HuH-7.5 (cell line): ENCODE measurements at regions not wholly inside any gene's neighbourhood (a gene's known extent, or its start where the extent isn't known, plus 50 kb on each side); places are given as distances from the start of the nearest gene placed in this dataset.
"Not testable (repeated sequence)": the region's sequence is repeated elsewhere in the genome, so short reads cannot be mapped to it uniquely, and the experiment has no call there.

Experiments
- DNase-seq: peaks from one replicate; pipeline ENCODE4 v3.0.0; 2011; ENCODE audit warnings: low spot score

- DNase-seq = no peak
These were observed 87.7 kb downstream of the RTP5 start for GRCh38 chr2:241957276-241957675.

- no peak for DNase-seq
These were observed 89.5 kb downstream of the RTP5 start for GRCh38 chr2:241958818-241959545.

DNA sequence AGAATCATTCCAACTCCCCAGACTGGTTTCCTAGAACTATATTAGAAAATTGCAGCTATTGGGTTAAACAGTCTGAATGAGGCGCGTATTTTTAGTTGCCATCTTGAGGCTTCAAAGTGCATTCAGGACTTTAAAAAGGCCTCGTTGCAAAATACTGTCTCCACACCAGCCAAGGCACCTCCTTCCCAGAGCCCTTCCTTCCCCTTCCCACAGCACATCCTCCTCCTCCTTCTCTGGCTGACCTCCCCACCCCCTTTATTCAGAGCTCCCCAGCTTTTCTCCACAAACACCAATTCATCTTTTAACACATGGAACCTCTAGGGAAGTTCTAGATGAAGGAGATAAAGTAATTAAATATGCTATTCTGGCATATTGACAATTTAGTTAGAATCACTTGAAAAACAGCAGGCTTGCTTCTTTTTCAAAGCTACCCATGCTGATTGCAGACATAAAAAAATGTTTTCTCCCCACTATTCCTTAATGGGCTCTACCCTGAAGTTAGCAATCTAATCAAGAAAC is 90.3 kb downstream of the RTP5 start:
- DNase-seq = no peak

DNA sequence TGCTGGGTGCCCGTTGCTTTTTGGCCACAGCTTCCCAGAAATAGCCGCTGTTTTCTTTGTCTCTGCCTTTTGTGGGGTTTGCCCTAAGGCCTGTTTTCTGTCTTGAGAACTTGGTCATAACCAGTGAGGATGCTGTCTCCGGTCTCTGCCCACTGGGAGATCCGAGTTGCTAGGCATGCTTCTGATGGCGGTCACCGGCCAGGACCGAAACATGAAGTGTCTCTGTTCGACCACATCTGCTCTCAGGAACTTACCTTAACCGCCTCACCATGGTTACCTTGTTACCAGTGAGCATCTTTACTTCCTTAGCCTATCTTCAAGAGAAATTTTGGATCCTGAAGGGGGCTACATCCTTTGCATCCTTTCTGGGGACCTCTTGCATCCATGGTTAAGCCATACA is 91.9 kb downstream of the RTP5 start:
- DNase-seq = no peak

DNA sequence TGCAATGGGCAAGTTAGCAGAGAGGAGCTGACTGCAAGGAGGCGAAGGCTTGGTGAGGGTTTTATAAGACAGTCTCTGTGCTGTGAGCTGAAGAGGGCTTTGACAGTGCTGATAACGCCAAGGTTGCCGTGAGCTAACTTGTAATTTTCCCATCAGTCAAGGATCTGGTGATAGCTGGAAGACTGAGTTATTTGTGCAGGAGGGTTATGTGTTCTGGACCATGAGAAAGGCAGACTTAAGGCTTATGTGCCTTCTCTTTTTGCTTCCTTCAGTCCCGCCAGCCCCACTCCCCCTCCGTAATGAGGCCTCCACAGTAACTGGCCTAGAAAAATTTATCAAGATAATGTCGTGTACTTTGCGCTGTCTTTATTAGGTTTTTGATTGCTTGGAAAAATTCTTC is 94.6 kb downstream of the RTP5 start:
- no peak for DNase-seq

GRCh38 chr2:241965931-241966412 is 96.4 kb downstream of the RTP5 start:
- DNase-seq = no peak

- DNase-seq = no peak
These were observed 97.3 kb downstream of the RTP5 start for GRCh38 chr2:241966647-241967466.

- no peak for DNase-seq
These were observed 98.1 kb downstream of the RTP5 start for GRCh38 chr2:241967467-241968144.

DNA sequence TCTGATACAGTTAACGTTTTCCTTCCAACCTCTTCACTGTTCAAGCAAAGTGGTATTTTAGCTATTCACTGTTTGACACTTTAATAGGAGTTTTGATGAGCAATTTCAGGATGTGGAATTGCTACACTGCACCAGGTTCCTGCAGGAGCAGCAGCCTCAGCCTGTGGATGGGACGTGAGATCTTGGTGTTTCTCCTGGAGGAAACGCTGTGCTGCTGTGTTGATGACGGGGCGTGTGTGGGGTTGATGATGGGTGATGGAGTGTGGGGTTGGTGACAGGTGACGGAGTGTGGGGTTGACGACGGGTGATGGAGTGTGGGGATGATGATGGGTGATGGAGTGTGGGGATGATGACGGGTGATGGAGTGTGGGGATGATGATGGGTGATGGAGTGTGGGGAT is 98.9 kb downstream of the RTP5 start:
- no peak for DNase-seq

GRCh38 chr2:241969182-241969581 is 99.7 kb downstream of the RTP5 start:
- not testable (repeated sequence) for DNase-seq

GRCh38 chr2:241970716-241971115 is 101.2 kb downstream of the RTP5 start:
- DNase-seq = no peak

- no peak for DNase-seq
These were observed 104.6 kb downstream of the RTP5 start for GRCh38 chr2:241974096-241974495.

DNA sequence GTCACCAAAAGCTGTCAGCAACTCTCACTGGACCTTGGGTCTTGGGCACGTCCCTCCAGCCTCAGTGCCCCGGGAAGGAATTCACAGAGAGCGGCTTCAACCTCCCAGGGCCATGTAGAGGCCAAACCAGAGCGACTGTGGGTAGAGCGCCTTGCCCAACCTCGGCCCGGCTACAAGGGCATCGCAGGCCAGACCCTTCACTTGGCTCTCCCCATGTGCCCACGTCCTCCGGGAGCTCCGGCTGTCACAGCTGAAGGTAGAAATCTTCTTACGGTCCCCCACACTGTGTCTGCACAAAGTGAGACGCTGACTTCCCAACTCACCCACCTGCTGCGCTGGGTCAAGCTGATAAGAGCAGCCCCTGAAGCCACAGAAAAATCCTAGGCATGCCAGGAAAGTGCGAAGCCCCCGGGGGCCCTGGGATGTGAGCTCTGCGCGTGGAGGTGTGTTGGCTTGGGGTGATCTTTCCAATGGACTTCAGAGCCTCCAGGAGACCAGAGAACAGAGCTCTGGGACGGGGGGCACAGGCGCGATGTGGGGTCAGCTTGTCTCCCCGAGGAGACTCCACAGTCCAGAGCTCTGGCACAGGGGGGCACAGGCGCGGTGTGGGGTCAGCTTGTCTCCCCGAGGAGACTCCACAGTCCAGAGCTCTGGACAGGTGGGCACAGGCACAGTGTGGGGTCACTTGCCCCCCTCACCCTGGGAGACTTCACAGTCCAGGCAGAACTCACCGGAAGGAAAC is 105.5 kb downstream of the RTP5 start:
- no peak for DNase-seq

- DNase-seq = no peak
These were observed 106.2 kb downstream of the RTP5 start for GRCh38 chr2:241975593-241976284.

DNA sequence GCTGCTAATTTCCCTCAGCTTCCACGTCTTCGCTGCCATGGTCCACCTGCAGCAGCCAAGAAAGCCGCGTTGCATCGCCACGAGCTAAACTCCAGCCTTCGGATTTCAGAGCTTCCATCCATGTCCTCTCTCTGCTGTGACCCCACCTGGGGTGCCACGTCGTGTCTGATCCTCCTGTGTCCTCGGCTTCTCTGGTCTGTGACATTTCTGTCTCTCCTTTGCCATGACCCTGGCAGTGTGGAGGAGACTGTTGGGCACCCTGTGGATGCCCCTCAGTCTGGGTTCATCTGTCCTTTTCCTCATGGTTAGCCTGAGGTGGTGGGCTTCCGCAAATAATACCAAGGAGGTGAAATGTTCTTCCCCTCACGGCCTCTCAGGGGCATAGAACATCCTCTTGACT is 106.8 kb downstream of the RTP5 start:
- no peak for DNase-seq

DNA sequence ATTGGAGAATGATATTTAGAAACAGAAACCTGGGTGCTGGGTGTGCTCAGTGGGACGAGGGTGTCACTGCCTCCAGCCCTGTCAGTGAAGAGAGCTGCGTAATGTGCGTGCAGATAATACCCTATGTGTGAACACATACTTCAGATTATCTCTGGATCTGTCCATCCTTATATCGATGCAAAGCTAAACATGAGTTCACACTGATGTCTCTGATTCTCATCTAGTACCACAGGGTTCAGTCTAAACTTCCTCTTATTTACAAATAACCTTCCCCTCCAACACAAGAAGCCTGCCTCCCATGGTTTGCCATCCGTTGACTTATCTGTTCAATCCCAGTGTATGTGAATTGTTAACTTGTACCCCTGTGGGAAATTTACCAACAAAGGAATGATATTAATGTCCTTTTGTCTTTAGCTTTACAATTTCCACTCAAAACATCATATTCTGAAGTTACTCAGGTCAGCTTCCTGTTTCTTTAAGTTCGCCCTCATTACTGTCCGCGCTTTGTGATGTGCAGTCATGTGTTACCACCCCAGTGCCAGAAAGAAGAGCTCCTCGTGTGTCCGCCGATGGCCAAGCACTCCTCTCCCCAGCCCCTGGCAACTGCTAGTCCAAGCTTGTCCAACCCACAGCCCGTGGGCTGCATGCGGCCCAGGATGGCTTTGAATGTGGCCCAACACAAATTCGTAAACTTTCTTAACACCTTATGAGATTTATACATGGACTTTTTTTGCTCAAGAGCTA is 108.2 kb downstream of the RTP5 start:
- no peak for DNase-seq

GRCh38 chr2:241978670-241979069 is 109.1 kb downstream of the RTP5 start:
- no peak for DNase-seq

DNA sequence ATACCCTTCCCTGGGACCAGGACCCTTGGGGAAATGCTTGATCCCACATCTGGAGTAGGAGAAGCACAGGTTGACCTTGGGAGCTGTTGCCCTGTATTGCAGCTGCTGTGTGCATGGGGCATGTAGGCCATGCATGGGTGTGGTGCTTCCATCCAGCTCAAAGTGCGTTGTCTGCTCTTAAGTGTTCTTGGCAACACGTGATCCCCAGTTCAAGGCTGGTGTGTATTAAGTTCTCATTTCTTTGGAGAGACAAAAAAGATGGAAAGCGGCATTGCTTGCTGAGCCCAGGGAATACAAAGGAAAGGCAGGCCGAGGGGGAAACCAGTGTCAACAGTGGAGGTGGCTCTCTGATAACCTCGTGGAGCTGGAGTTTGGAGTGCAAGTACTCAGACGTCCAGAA is 110.7 kb downstream of the RTP5 start:
- no peak for DNase-seq

- DNase-seq = no peak
These were observed 111.7 kb downstream of the RTP5 start for GRCh38 chr2:241981076-241981700.
